ENCODE measurements at regions not wholly inside any gene's neighbourhood (a gene's known extent, or its start where the extent isn't known, plus 50 kb on each side); places are given as distances from the start of the nearest gene placed in this dataset.

GRCh38 chr6:27541212-27541932, 68.5 kb upstream of the ZNF184 start (continued):
- TF ChIP-seq NR2F6 (IDR thresholded peaks at IDR 0.05) (peak; percentile 40; the same call in 1 of the 2 replicates), NR2F6 (CRISPR knock-in tag; IDR thresholded peaks at IDR 0.05) (no peak), ARID5B (CRISPR knock-in tag; IDR thresholded peaks at IDR 0.05) (peak; percentile 56), ARNT2 (CRISPR knock-in tag; IDR thresholded peaks at IDR 0.05; ENCODE audit: low read depth) (no peak), ZNF768 (CRISPR knock-in tag; IDR thresholded peaks at IDR 0.05) (no peak), ZNF136 (CRISPR knock-in tag; IDR thresholded peaks at IDR 0.05; ENCODE audit: low read depth) (peak; percentile 100), SAP130 (CRISPR knock-in tag; IDR thresholded peaks at IDR 0.05; ENCODE audit: low read depth) (0 out of 2 replicates have a peak, but pooled peaks have one; percentile 20), ATF6 (CRISPR knock-in tag; conservative IDR thresholded peaks at IDR 0.05) (no peak), BHLHE40 (IDR thresholded peaks at IDR 0.05; ENCODE audit: low read length) (no peak), SMAD9 (CRISPR knock-in tag; IDR thresholded peaks at IDR 0.05) (no peak), ZNF557 (CRISPR knock-in tag; IDR thresholded peaks at IDR 0.05) (no peak), ZNF331 (CRISPR knock-in tag; IDR thresholded peaks at IDR 0.05) (0 out of 2 replicates have a peak, but pooled peaks have one; percentile 47), KLF12 (CRISPR knock-in tag; IDR thresholded peaks at IDR 0.05; ENCODE audit: borderline replicate concordance) (no peak), ZNF569 (CRISPR knock-in tag; IDR thresholded peaks at IDR 0.05; ENCODE audit: borderline replicate concordance) (no peak), SMARCE1 (IDR thresholded peaks at IDR 0.05; ENCODE audit: borderline replicate concordance) (no peak), ZEB1 (IDR thresholded peaks at IDR 0.05; ENCODE audit: insufficient replicate concordance, low read depth) (no peak), RFXAP (CRISPR knock-in tag; IDR thresholded peaks at IDR 0.05; ENCODE audit: borderline replicate concordance) (no peak), EZH2 (conservative IDR thresholded peaks at IDR 0.05; ENCODE audit: low read depth, low read length) (no peak), TRIM24 (CRISPR knock-in tag; IDR thresholded peaks at IDR 0.05) (no peak), GATAD2A (CRISPR knock-in tag; IDR thresholded peaks at IDR 0.05) (0 out of 2 replicates have a peak, but pooled peaks have one; percentile 16), KLF6 (CRISPR knock-in tag; IDR thresholded peaks at IDR 0.05) (no peak), MAF1 (CRISPR knock-in tag; IDR thresholded peaks at IDR 0.05; ENCODE audit: borderline replicate concordance) (peak; percentile 71; the same call in 1 of the 2 replicates), NONO (IDR thresholded peaks at IDR 0.05) (no peak), NONO (CRISPR knock-in tag; conservative IDR thresholded peaks at IDR 0.05) (no peak), ATF2 (CRISPR knock-in tag; IDR thresholded peaks at IDR 0.05) (0 out of 2 replicates have a peak, but pooled peaks have one; percentile 27), ADNP (CRISPR knock-in tag; IDR thresholded peaks at IDR 0.05) (peak; percentile 52; the same call in 1 of the 2 replicates), NCOA5 (CRISPR knock-in tag; IDR thresholded peaks at IDR 0.05) (no peak)

Measured in HepG2 (cell line).